Activated B cell treated with CpG ODN at 0.5 μM for 24 hours (primary cell): ENCODE measurements at regions not wholly inside any gene's neighbourhood (a gene's known extent, or its start where the extent isn't known, plus 50 kb on each side); places are given as distances from the start of the nearest gene placed in this dataset.
"Not testable (repeated sequence)": the region's sequence is repeated elsewhere in the genome, so short reads cannot be mapped to it uniquely, and the experiment has no call there.

Experiments used
- ATAC-seq: fragments of 200-7000 bp; cut with Tn5 transposase; one replicate; pipeline ENCODE4 v1.10.0; 2021; ENCODE audit warnings: low read depth, mild to moderate bottlenecking, moderate library complexity
- CTCF ChIA-PET: fragments of 350-600 bp; sonication (Branson Sonifier 250); formaldehyde crosslinking; loops from one replicate; lab custom pipeline; 2021; ENCODE audit warnings: antibody characterized with exemption; lab: Charles Lee
- POLR2A ChIA-PET: fragments of 350-600 bp; sonication (Branson Sonifier 250); formaldehyde crosslinking; loops from one replicate; lab custom pipeline; 2021; ENCODE audit warnings: antibody characterized with exemption; lab: Charles Lee
- DNase-seq: peaks from one replicate; pipeline ENCODE4 v3.0.0; 2022
- H3K27ac Mint-ChIP-seq: one replicate; pipeline ENCODE4 v1.8.0; 2020; ENCODE audit warnings: mixed read lengths
- H3K27me3 Mint-ChIP-seq: one replicate; pipeline ENCODE4 v1.8.0; 2021; ENCODE audit warnings: mixed read lengths
- H3K36me3 Mint-ChIP-seq: one replicate; pipeline ENCODE4 v1.8.0; 2021; ENCODE audit warnings: low read depth, mixed read lengths
- H3K4me1 Mint-ChIP-seq: one replicate; pipeline ENCODE4 v1.8.0; 2021; ENCODE audit warnings: mixed read lengths
- H3K4me3 Mint-ChIP-seq: one replicate; pipeline ENCODE4 v1.8.0; 2020; ENCODE audit warnings: mild to moderate bottlenecking, mixed read lengths
- H3K9me3 Mint-ChIP-seq: one replicate; pipeline ENCODE4 v1.8.0; 2020; ENCODE audit warnings: mixed read lengths
- intact Hi-C: fragments of 100-400 bp; cut with micrococcal nuclease; formaldehyde crosslinking; loops from one replicate; pipeline ENCODE4 v1.15.1; 2024
- TF ChIP-seq, protein P1 (sequence below): fragments of 200-600 bp; IDR thresholded peaks from one replicate; pipeline ENCODE4 v1.8.0; 2022; ENCODE audit warnings: antibody characterized with exemption, mild to moderate bottlenecking

DNA sequence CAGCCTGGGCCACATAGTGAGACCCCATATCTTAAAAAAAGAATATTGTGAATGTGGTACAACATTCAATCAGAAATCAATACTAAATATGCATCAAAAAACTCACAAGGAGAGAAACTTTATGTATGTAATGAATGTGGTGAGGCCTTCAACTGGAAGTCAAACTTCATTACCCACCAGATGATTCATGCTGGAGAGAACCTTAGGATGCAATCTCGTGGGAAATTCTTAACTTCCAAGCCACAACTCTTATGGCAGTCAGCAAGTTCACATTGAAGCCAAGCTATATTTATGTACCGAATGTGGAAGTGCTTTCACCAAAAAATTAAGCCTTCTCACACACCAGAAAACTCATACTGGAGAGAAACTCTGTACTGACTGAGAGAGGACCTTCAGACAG lies 84.5 kb upstream of the UXT start:
- TF ChIP-seq, protein P1, sequence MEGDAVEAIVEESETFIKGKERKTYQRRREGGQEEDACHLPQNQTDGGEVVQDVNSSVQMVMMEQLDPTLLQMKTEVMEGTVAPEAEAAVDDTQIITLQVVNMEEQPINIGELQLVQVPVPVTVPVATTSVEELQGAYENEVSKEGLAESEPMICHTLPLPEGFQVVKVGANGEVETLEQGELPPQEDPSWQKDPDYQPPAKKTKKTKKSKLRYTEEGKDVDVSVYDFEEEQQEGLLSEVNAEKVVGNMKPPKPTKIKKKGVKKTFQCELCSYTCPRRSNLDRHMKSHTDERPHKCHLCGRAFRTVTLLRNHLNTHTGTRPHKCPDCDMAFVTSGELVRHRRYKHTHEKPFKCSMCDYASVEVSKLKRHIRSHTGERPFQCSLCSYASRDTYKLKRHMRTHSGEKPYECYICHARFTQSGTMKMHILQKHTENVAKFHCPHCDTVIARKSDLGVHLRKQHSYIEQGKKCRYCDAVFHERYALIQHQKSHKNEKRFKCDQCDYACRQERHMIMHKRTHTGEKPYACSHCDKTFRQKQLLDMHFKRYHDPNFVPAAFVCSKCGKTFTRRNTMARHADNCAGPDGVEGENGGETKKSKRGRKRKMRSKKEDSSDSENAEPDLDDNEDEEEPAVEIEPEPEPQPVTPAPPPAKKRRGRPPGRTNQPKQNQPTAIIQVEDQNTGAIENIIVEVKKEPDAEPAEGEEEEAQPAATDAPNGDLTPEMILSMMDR, result no peak
- no peak overlapping the region for H3K27ac Mint-ChIP-seq
- ATAC-seq (no peak), DNase-seq (no peak)
- no peak overlapping the region for H3K4me3 Mint-ChIP-seq
- POLR2A ChIA-PET, result no interaction called here
- peaks cover 6% of the 10 kb centered on the region for H3K27me3 Mint-ChIP-seq
- no peaks in the 10 kb centered on the region for H3K4me1 Mint-ChIP-seq
- intact Hi-C loops, result no loop called here
- H3K9me3 Mint-ChIP-seq, result no peaks in the 10 kb centered on the region
- CTCF ChIA-PET, result no interaction called here
- H3K36me3 Mint-ChIP-seq, result no peaks in the 10 kb centered on the region

DNA sequence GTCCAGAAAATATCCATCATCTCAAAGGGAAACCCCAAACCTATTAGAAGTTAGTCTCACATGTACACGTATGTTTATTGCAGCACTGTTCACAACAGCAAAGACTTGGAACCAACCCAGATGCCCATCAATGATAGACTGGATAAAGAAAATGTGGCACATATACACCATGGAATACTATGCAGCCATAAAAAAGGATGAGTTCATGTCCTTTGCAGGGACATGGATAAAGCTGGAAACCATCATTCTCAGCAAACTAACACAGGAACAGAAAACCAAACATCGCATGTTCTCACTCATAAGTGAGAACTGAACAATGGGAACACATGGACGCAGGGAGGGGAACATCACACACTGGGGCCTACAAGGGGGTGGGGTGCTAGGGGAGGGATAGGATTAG lies 79.9 kb upstream of the UXT start:
- intact Hi-C loops, H3K27ac Mint-ChIP-seq, DNase-seq, ATAC-seq, H3K36me3 Mint-ChIP-seq, POLR2A ChIA-PET, H3K27me3 Mint-ChIP-seq, CTCF ChIA-PET, H3K9me3 Mint-ChIP-seq, H3K4me3 Mint-ChIP-seq, H3K4me1 Mint-ChIP-seq: not testable (repeated sequence)

DNA sequence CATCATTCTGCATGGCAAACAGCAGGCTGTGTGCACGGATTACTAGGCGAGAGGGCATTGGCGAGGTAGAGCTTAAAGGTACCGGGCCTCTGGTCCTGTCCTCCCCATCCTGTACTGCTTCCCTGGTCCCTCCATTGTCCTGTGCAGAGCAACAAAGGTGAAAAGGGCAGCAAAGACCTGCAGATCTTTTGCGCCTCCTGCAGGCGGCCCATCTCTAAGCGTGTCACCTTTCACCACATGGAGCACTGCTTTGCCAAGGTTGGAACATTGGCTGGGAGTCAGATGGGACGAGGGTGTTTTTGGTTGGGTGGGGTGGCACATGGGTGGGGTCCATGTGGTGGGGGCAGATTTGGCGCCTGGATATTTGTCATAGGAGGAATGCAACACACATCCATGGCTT lies 64.7 kb upstream of the UXT start:
- DNase-seq, result no peak
- TF ChIP-seq, protein P1, result no peak
- Mint-ChIP-seq H3K4me3 (no peak overlapping the region), H3K27me3 (no peaks in the 10 kb centered on the region), H3K36me3 (no peaks in the 10 kb centered on the region), H3K9me3 (no peaks in the 10 kb centered on the region), H3K4me1 (no peaks in the 10 kb centered on the region), H3K27ac (no peak overlapping the region)
- no peak for ATAC-seq
- intact Hi-C loops, result no loop called here
- CTCF ChIA-PET, result no interaction called here
- POLR2A ChIA-PET, result no interaction called here

DNA sequence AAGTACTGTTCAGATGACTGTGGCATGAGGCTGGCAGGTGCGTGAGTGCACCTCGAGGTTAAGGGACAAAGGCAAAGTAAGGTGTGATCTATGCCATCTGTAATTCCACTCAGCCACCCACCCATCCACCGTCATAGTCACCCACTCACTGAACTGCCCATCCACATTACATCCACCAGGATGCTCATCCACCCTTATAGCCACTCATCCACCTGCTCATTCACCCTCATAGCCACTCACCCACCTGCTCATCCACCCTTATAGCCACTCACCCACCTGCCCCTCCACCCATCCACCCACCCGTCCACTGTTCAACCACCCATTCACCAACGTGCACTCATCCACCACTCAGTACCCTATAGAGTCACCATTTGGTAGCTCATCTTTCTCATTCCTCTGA lies 64.1 kb upstream of the UXT start:
- H3K4me3 Mint-ChIP-seq, result no peak overlapping the region
- no peak for ATAC-seq
- H3K27me3 Mint-ChIP-seq, result no peaks in the 10 kb centered on the region
- ChIA-PET POLR2A (no interaction called here), CTCF (no interaction called here)
- no peaks in the 10 kb centered on the region for H3K9me3 Mint-ChIP-seq
- intact Hi-C loops, result no loop called here
- no peak overlapping the region for H3K27ac Mint-ChIP-seq
- H3K36me3 Mint-ChIP-seq, result no peaks in the 10 kb centered on the region
- DNase-seq, result no peak
- TF ChIP-seq, protein P1, result no peak
- H3K4me1 Mint-ChIP-seq, result no peaks in the 10 kb centered on the region

DNA sequence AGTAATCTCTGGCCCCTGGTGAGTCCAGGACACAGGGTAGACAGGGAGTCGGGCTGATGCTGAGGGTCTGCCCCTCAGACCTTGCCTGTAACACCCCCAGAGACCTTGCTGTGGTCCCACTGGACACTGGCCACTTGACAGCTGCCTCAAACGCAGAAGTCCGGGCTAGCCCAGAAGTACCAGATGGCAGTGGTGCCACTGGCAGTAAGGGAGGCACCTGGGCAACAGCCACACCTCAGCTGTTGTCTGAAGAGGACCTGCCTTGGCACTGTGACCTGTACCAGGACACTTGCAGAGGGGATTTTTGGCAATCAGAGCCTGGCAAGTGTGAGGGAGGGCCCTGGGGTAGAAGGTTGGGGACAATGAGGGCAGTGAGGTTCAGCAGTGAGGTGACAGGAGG lies 63.3 kb upstream of the UXT start:
- Mint-ChIP-seq H3K36me3 (no peaks in the 10 kb centered on the region), H3K27me3 (no peaks in the 10 kb centered on the region)
- intact Hi-C loops, result no loop called here

DNA sequence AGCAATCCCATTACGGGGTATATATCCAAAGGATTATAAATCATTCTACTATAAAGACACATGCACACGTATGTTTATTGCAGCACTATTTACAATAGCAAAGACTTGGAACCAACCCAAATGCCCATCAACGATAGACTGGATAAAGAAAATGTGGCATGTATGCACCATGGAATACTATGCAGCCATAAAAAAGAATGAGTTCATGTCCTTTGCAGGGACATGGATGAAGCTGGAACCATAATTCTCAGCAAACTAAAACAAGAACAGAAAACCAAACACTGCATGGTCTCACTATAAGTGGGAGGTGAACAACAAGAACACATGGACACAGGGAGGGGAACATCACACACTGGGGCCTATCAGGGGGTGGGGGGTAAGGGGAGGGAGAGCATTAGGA lies 56.1 kb upstream of the UXT start:
- POLR2A ChIA-PET, result not testable (repeated sequence)

More for the DNA sequence above, 63.3 kb upstream of the UXT start:
- CTCF ChIA-PET, result no interaction called here
- no peaks in the 10 kb centered on the region for H3K9me3 Mint-ChIP-seq
- H3K4me1 Mint-ChIP-seq, result no peaks in the 10 kb centered on the region
- H3K27ac Mint-ChIP-seq, result no peak overlapping the region
- POLR2A ChIA-PET, result no interaction called here
- ATAC-seq, result no peak
- H3K4me3 Mint-ChIP-seq, result no peak overlapping the region
- DNase-seq, result no peak
- TF ChIP-seq, protein P1, result no peak

DNA sequence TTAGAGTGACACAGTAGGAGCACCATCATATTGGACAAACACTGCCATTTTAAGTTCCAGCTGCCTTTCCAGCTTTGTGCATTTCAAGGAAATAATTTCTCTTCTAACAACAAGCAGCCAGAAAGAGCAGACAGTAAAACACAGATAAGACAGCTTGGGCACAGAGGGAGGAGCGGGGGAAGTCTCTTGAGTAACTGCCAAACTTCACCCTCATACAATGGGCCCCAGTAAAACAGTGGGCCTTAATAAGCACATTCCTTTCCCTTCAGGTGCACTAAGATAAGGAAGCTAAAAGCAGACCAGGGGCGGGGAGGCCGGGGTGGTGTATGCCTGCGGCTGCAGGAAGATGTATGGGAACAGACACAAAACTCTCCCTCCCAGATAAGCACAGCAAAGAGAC lies 53.7 kb upstream of the UXT start:
- DNase-seq, H3K4me1 Mint-ChIP-seq, H3K9me3 Mint-ChIP-seq, ATAC-seq, H3K27me3 Mint-ChIP-seq, intact Hi-C loops, H3K36me3 Mint-ChIP-seq, CTCF ChIA-PET, H3K4me3 Mint-ChIP-seq, H3K27ac Mint-ChIP-seq: not testable (repeated sequence)
- POLR2A ChIA-PET, result interaction anchor here (0.6 kb wide), 1 partner anchor 131 kb away, joined by 4 read pairs; no protein-coding TSS in a partner anchor

More for the DNA sequence above, 56.1 kb upstream of the UXT start:
- H3K27ac Mint-ChIP-seq, H3K9me3 Mint-ChIP-seq, ATAC-seq, H3K27me3 Mint-ChIP-seq, H3K36me3 Mint-ChIP-seq, intact Hi-C loops, DNase-seq, H3K4me3 Mint-ChIP-seq, H3K4me1 Mint-ChIP-seq, CTCF ChIA-PET: not testable (repeated sequence)
